ENCODE measurements at regions not wholly inside any gene's neighbourhood (a gene's known extent, or its start where the extent isn't known, plus 50 kb on each side); places are given as distances from the start of the nearest gene placed in this dataset.

DNA sequence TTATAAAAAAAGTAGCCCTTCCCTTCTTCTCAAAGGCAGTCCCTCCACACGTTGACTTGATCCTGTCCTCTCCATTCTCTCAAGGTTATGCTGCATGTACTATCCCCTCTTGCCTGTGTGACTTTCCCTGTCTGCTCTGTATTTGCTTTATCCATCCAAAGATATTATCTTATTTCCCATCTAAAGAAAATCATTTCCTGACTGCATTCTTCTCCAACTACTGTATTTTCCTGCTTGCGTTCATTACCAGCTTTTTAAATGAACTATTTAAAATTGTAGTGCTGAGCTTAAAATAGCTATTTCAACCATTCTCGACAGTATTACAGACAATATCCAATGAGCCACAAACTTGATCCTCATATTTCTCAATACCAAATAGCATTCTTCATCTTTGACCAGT lies 716.0 kb upstream of the REG3G start:
- Histone ChIP-seq H3K9me3 (no peaks in the 10 kb centered on the region), H3K27me3 (replicated peaks; ENCODE audit: control insufficient read depth, insufficient read depth, low read length) (no peaks in the 10 kb centered on the region), H3K36me3 (ENCODE audit: control insufficient read depth, insufficient read depth, low read length) (no peaks in the 10 kb centered on the region), H3K4me3 (ENCODE audit: low read depth, low read length) (no peak overlapping the region), H3K4me1 (no peaks in the 10 kb centered on the region)
- Mint-ChIP-seq H3K27me3 (ENCODE audit: insufficient read depth, unreplicated experiment) (no peaks in the 10 kb centered on the region), H3K9me3 (ENCODE audit: unreplicated experiment) (no peaks in the 10 kb centered on the region), H3K36me3 (ENCODE audit: insufficient read depth, unreplicated experiment) (no peaks in the 10 kb centered on the region), H3K27ac (ENCODE audit: unreplicated experiment) (no peak overlapping the region), H3K4me1 (ENCODE audit: low read depth, unreplicated experiment) (no peaks in the 10 kb centered on the region), H3K4me3 (ENCODE audit: unreplicated experiment) (no peak overlapping the region)
- DNase-seq: no peak
- TSS peak; percentile 2 for BruUV-seq (replicated peaks)
- ChIA-PET POLR2A (no interaction called here), CTCF (no interaction called here)
- intact Hi-C loops (cut with micrococcal nuclease; ENCODE audit: unreplicated experiment): no loop called here
- TF ChIP-seq, protein P1, sequence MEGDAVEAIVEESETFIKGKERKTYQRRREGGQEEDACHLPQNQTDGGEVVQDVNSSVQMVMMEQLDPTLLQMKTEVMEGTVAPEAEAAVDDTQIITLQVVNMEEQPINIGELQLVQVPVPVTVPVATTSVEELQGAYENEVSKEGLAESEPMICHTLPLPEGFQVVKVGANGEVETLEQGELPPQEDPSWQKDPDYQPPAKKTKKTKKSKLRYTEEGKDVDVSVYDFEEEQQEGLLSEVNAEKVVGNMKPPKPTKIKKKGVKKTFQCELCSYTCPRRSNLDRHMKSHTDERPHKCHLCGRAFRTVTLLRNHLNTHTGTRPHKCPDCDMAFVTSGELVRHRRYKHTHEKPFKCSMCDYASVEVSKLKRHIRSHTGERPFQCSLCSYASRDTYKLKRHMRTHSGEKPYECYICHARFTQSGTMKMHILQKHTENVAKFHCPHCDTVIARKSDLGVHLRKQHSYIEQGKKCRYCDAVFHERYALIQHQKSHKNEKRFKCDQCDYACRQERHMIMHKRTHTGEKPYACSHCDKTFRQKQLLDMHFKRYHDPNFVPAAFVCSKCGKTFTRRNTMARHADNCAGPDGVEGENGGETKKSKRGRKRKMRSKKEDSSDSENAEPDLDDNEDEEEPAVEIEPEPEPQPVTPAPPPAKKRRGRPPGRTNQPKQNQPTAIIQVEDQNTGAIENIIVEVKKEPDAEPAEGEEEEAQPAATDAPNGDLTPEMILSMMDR (IDR thresholded peaks at IDR 0.05; ENCODE audit: insufficient read depth in 1 of 2, low read depth in 1 of 2, low read length in 1 of 2, severe bottlenecking in 1 of 2, unreplicated experiment in 1 of 2): no peak

DNA sequence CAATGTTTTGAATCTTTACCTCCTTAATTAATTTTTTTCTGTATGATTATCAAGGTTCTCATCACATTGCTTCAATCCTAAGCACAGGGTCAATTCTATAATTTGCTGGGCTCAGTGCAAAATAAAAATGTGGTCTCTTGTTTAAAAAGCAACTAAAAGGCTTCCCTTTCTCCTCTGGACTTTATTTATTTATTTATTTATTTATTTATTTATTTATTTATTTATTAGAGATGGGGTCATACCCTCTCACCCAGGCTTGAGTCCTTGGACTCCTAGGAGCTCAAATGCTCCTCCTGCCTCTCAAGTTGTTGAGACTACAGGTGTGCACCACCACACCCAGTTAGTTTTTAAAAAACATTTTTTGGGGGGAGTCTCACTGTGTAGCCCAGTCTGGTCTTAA lies 710.1 kb upstream of the REG3G start:
- Mint-ChIP-seq H3K36me3 (ENCODE audit: insufficient read depth, unreplicated experiment) (no peaks in the 10 kb centered on the region), H3K9me3 (ENCODE audit: unreplicated experiment) (no peaks in the 10 kb centered on the region), H3K27me3 (ENCODE audit: insufficient read depth, unreplicated experiment) (no peaks in the 10 kb centered on the region), H3K4me3 (ENCODE audit: unreplicated experiment) (no peak overlapping the region), H3K4me1 (ENCODE audit: low read depth, unreplicated experiment) (peaks cover 6% of the 10 kb centered on the region), H3K27ac (ENCODE audit: unreplicated experiment) (no peak overlapping the region)
- Histone ChIP-seq H3K36me3 (ENCODE audit: control insufficient read depth, insufficient read depth, low read length) (no peaks in the 10 kb centered on the region), H3K4me3 (ENCODE audit: low read depth, low read length) (no peak overlapping the region), H3K27me3 (replicated peaks; ENCODE audit: control insufficient read depth, insufficient read depth, low read length) (no peaks in the 10 kb centered on the region), H3K4me1 (no peaks in the 10 kb centered on the region), H3K9me3 (no peaks in the 10 kb centered on the region)
- no TSS peak for BruUV-seq (replicated peaks)
- TF ChIP-seq, protein P1 (IDR thresholded peaks at IDR 0.05; ENCODE audit: insufficient read depth in 1 of 2, low read depth in 1 of 2, low read length in 1 of 2, severe bottlenecking in 1 of 2, unreplicated experiment in 1 of 2): no peak
- ChIA-PET CTCF (no interaction called here), POLR2A (no interaction called here)
- DNase-seq: no peak
- intact Hi-C loops (cut with micrococcal nuclease; ENCODE audit: unreplicated experiment): no loop called here

DNA sequence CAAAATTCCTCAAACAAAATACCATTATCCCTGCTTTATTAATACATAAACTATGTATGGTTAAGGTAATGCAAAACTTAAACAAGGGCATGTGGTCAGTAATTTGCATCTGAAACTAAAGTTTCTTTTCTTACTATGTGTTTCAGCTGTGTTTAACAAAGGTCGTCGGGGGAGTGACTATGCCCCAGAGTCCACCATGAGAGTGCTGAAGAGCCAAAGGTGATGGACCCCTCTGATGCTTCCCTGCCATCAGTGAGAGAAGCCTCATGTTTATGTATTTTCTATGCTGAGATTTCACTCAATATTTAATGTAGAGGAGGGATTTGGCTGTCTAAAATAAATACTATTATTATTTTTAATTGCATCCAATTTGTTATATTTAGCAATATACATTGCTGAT lies 707.2 kb upstream of the REG3G start:
- DNase-seq: no peak
- no TSS peak for BruUV-seq (replicated peaks)
- Mint-ChIP-seq H3K4me3 (ENCODE audit: unreplicated experiment) (no peak overlapping the region), H3K27ac (ENCODE audit: unreplicated experiment) (no peak overlapping the region), H3K36me3 (ENCODE audit: insufficient read depth, unreplicated experiment) (no peaks in the 10 kb centered on the region), H3K27me3 (ENCODE audit: insufficient read depth, unreplicated experiment) (no peaks in the 10 kb centered on the region), H3K9me3 (ENCODE audit: unreplicated experiment) (no peaks in the 10 kb centered on the region), H3K4me1 (ENCODE audit: low read depth, unreplicated experiment) (peaks cover 6% of the 10 kb centered on the region)
- POLR2A ChIA-PET: no interaction called here
- TF ChIP-seq, protein P1 (IDR thresholded peaks at IDR 0.05; ENCODE audit: insufficient read depth in 1 of 2, low read depth in 1 of 2, low read length in 1 of 2, severe bottlenecking in 1 of 2, unreplicated experiment in 1 of 2): no peak
- intact Hi-C loops (cut with micrococcal nuclease; ENCODE audit: unreplicated experiment): no loop called here
- H3K36me3 ChIP-seq (ENCODE audit: control insufficient read depth, insufficient read depth, low read length): no peaks in the 10 kb centered on the region
- H3K4me3 ChIP-seq (ENCODE audit: low read depth, low read length): no peak overlapping the region
- H3K9me3 ChIP-seq: no peaks in the 10 kb centered on the region
- H3K27me3 ChIP-seq (replicated peaks; ENCODE audit: control insufficient read depth, insufficient read depth, low read length): no peaks in the 10 kb centered on the region
- CTCF ChIA-PET: no interaction called here
- no peaks in the 10 kb centered on the region for H3K4me1 ChIP-seq
